ENCODE measurements at regions not wholly inside any gene's neighbourhood (a gene's known extent, or its start where the extent isn't known, plus 50 kb on each side); places are given as distances from the start of the nearest gene placed in this dataset.

- ATAC-seq (ENCODE audit: low read depth) (no peak), DNase-seq (no peak)
- dilution Hi-C loops (cut with HindIII; ENCODE audit: low sequenced_read_pairs, unreplicated experiment) (no loop called here), intact Hi-C loops (cut with micrococcal nuclease) (no loop called here), in situ Hi-C loops (cut with MboI; ENCODE audit: low sequenced_read_pairs) (no loop called here)
- H3K14ac ChIP-seq (replicated peaks; ENCODE audit: low read depth, low read length), result no peak overlapping the region
- H2BK120ac ChIP-seq (ENCODE audit: low read depth, low read length), result no peak overlapping the region
- no peak overlapping the region for H4K91ac ChIP-seq (ENCODE audit: insufficient read depth, low read depth, low read length)
- H3K36me3 ChIP-seq (ENCODE audit: control insufficient read depth, insufficient read depth, low read length), result no peaks in the 10 kb centered on the region
- H2AFZ ChIP-seq (replicated peaks; ENCODE audit: low read length, poor library complexity), result no peak overlapping the region
- H3K79me1 ChIP-seq (ENCODE audit: low read depth in 1 of 2, low read length in 2 of 2), result no peaks in the 10 kb centered on the region; a peak in 2 of 4 replicates
- H3K9me1 ChIP-seq (ENCODE audit: insufficient read depth, low read length), result peaks cover 4% of the 10 kb centered on the region
- no peaks in the 10 kb centered on the region for H3K27me3 ChIP-seq (ENCODE audit: control insufficient read depth, insufficient read depth, low read length)
- H2BK20ac ChIP-seq (ENCODE audit: low read depth, low read length), result no peak overlapping the region
- H4K8ac ChIP-seq (ENCODE audit: low read depth in 2 of 2, low read length in 2 of 2), result no peak overlapping the region
- no peak overlapping the region for H3K9ac ChIP-seq (ENCODE audit: low read depth, low read length)
- H3K4me2 ChIP-seq (ENCODE audit: low read depth, low read length), result no peak overlapping the region
- H3K27ac ChIP-seq (ENCODE audit: insufficient read depth, low read length), result no peak overlapping the region
- no peak overlapping the region for H2AK5ac ChIP-seq (ENCODE audit: low read depth, low read length)
- no peak overlapping the region for H4K5ac ChIP-seq (ENCODE audit: low read depth, low read length)
- H2AK9ac ChIP-seq (replicated peaks; ENCODE audit: low read depth, low read length, poor library complexity), result no peak overlapping the region
- CTCF ChIA-PET, result no interaction called here
- no peak overlapping the region for H3K18ac ChIP-seq (ENCODE audit: low read depth, low read length)
- H3K4me1 ChIP-seq (ENCODE audit: control insufficient read depth, insufficient read depth, low read length), result peaks cover 7% of the 10 kb centered on the region
- H3K56ac ChIP-seq (ENCODE audit: extremely low read depth, insufficient read depth, low read length), result no peak overlapping the region
- no peak overlapping the region for H3K4ac ChIP-seq (ENCODE audit: low read depth, low read length)
- TF ChIP-seq RAD21 (IDR thresholded peaks at IDR 0.05; ENCODE audit: low read length) (no peak), MAZ (IDR thresholded peaks at IDR 0.05; ENCODE audit: borderline replicate concordance, low read depth, low read length) (no peak), FOS (IDR thresholded peaks at IDR 0.05; ENCODE audit: low read depth, low read length) (no peak), MAFK (IDR thresholded peaks at IDR 0.05; ENCODE audit: low read depth, low read length) (no peak), SMC3 (IDR thresholded peaks at IDR 0.05; ENCODE audit: low read depth, low read length) (no peak), CEBPB (IDR thresholded peaks at IDR 0.05; ENCODE audit: low read depth, low read length) (no peak), RCOR1 (IDR thresholded peaks at IDR 0.05; ENCODE audit: insufficient replicate concordance, low read length) (no peak), USF2 (IDR thresholded peaks at IDR 0.05; ENCODE audit: low read depth, low read length) (no peak)
- H3K9me3 ChIP-seq (ENCODE audit: control insufficient read depth, insufficient read depth, low read length), result no peaks in the 10 kb centered on the region
- no peak overlapping the region for H3K23ac ChIP-seq (ENCODE audit: low read depth, low read length)
- BruUV-seq (replicated peaks), result no TSS peak
- no peaks in the 10 kb centered on the region for H4K20me1 ChIP-seq (ENCODE audit: insufficient read depth, low read length)
- no peak overlapping the region for H2BK5ac ChIP-seq (ENCODE audit: low read depth, low read length, poor library complexity, severe bottlenecking)
- WGBS, 2 experiments (ENCODE audit: extremely low coverage in 2 of 2, insufficient read length in 1 of 2), result no CpG with 5 or more reads among the region's 1 CpG
- POLR2A ChIA-PET (ENCODE audit: unreplicated experiment), result no interaction called here
- H3K4me3 ChIP-seq (ENCODE audit: insufficient read depth, low read depth, low read length), result no peak overlapping the region
- no peak overlapping the region for H2BK15ac ChIP-seq (ENCODE audit: low read depth, low read length)
Measured at GRCh38 chr6:21823371-21823770, 229.8 kb downstream of the SOX4 start.
